Thymus (tissue), 11 donors: ENCODE measurements at regions not wholly inside any gene's neighbourhood (a gene's known extent, or its start where the extent isn't known, plus 50 kb on each side); places are given as distances from the start of the nearest gene placed in this dataset.
A peak's percentile ranks its signal among the peaks of the same experiment; 100 is the strongest.

ENCODE experiments used
- DNase-seq, 9 donors: peaks; one replicate each; pipeline ENCODE4 v3.0.0-alpha.2; 2013; ENCODE audit warnings: low spot score in 9 of 9, low read depth in 6 of 9, missing footprints in 1 of 9
- H3K27ac ChIP-seq, 2 donors: one replicate each; pipeline ENCODE4 v1.5.1; 2013; ENCODE audit warnings: control low read depth in 1 of 2, low read depth in 1 of 2, low read length in 1 of 2, mild to moderate bottlenecking in 1 of 2, moderate library complexity in 1 of 2
- H3K27me3 ChIP-seq, 2 donors: one replicate each; pipeline ENCODE4 v1.5.1; 2013; ENCODE audit warnings: low read length in 1 of 2; ENCODE audit not compliant: control insufficient read depth in 2 of 2, insufficient read depth in 1 of 2
- H3K36me3 ChIP-seq, 2 donors: one replicate each; pipeline ENCODE4 v1.5.1; 2013; ENCODE audit warnings: low read length in 1 of 2, mild to moderate bottlenecking in 1 of 2, moderate library complexity in 1 of 2; ENCODE audit not compliant: control insufficient read depth in 2 of 2, insufficient read depth in 2 of 2
- H3K4me1 ChIP-seq, 2 donors: one replicate each; pipeline ENCODE4 v1.5.1; 2013; ENCODE audit warnings: low read length in 2 of 2; ENCODE audit not compliant: control insufficient read depth in 2 of 2, insufficient read depth in 2 of 2
- H3K4me3 ChIP-seq, 2 donors: one replicate each; pipeline ENCODE4 v1.5.1; 2013; ENCODE audit warnings: low read length in 2 of 2, control low read depth in 1 of 2, mild to moderate bottlenecking in 1 of 2
- H3K9me3 ChIP-seq, 2 donors: one replicate each; pipeline ENCODE4 v1.5.1; 2013; ENCODE audit warnings: low read length in 1 of 2, mild to moderate bottlenecking in 1 of 2; ENCODE audit not compliant: control insufficient read depth in 2 of 2, insufficient read depth in 1 of 2
- WGBS: extraction: QIAGEN DNeasy Blood & Tissue Kit; methylation state at CpG from one replicate; pipeline ENCODE4 v1.1.7; 2013; 5-methylcytosine and 5-hydroxymethylcytosine counted together
- donor health status: healthy.

GRCh38 chr5:69019668-69020375, 74.0 kb upstream of the SLC30A5 start:
- no peaks in the 10 kb centered on the region for H3K4me1 ChIP-seq
- H3K27ac ChIP-seq: no peak overlapping the region
- H3K36me3 ChIP-seq: no peaks in the 10 kb centered on the region
- DNase-seq: no peak
- 94% methylated on average over 6 of the region's 6 CpGs for whole genome bisulfite sequencing
- H3K4me3 ChIP-seq: no peak overlapping the region
- H3K9me3 ChIP-seq: no peaks in the 10 kb centered on the region
- H3K27me3 ChIP-seq: no peaks in the 10 kb centered on the region

GRCh38 chr5:69024241-69024651, 69.6 kb upstream of the SLC30A5 start:
- Histone ChIP-seq H3K36me3 (no peaks in the 10 kb centered on the region), H3K27ac (no peak overlapping the region), H3K4me1 (no peaks in the 10 kb centered on the region), H3K9me3 (no peaks in the 10 kb centered on the region), H3K4me3 (no peak overlapping the region), H3K27me3 (no peaks in the 10 kb centered on the region)
- 69% methylated on average over 5 of the region's 5 CpGs for WGBS
- peak in 8 of 9 donors; percentile 30 to 67 (median 35) for DNase-seq

GRCh38 chr5:69029292-69029691, 64.5 kb upstream of the SLC30A5 start:
- Histone ChIP-seq H3K27me3 (no peaks in the 10 kb centered on the region), H3K36me3 (no peaks in the 10 kb centered on the region), H3K4me3 (no peak overlapping the region), H3K4me1 (no peaks in the 10 kb centered on the region), H3K9me3 (no peaks in the 10 kb centered on the region), H3K27ac (no peak overlapping the region)
- 94% methylated on average over 1 of the region's 1 CpG for WGBS
- no peak for DNase-seq

GRCh38 chr5:69030358-69031062, 63.3 kb upstream of the SLC30A5 start:
- Histone ChIP-seq H3K27ac (no peak overlapping the region), H3K27me3 (no peaks in the 10 kb centered on the region), H3K36me3 (no peaks in the 10 kb centered on the region), H3K4me3 (no peak overlapping the region), H3K4me1 (no peaks in the 10 kb centered on the region), H3K9me3 (no peaks in the 10 kb centered on the region)
- WGBS: 93% methylated on average over 5 of the region's 5 CpGs
- no peak for DNase-seq

- Histone ChIP-seq H3K36me3 (no peaks in the 10 kb centered on the region), H3K4me1 (no peaks in the 10 kb centered on the region), H3K27me3 (no peaks in the 10 kb centered on the region), H3K27ac (no peak overlapping the region), H3K9me3 (no peaks in the 10 kb centered on the region), H3K4me3 (no peak overlapping the region)
- DNase-seq: no peak
- WGBS: 98% methylated on average over 3 of the region's 3 CpGs
These were observed 61.8 kb upstream of the SLC30A5 start for GRCh38 chr5:69032009-69032408.

GRCh38 chr5:69033690-69034089, 60.1 kb upstream of the SLC30A5 start:
- Histone ChIP-seq H3K36me3 (no peaks in the 10 kb centered on the region), H3K4me1 (no peaks in the 10 kb centered on the region), H3K27ac (no peak overlapping the region), H3K27me3 (no peaks in the 10 kb centered on the region), H3K4me3 (no peak overlapping the region), H3K9me3 (no peaks in the 10 kb centered on the region)
- no peak for DNase-seq
- 73% methylated on average over 2 of the region's 2 CpGs for WGBS

- 98% methylated on average over 7 of the region's 7 CpGs for WGBS
- no peaks in the 10 kb centered on the region for H3K9me3 ChIP-seq
These were observed 58.9 kb upstream of the SLC30A5 start for GRCh38 chr5:69034898-69035297.

GRCh38 chr5:69035665-69036064, 58.1 kb upstream of the SLC30A5 start:
- whole genome bisulfite sequencing: 82% methylated on average over 4 of the region's 4 CpGs
- H3K9me3 ChIP-seq: no peaks in the 10 kb centered on the region
- H3K27ac ChIP-seq: no peak overlapping the region
- H3K27me3 ChIP-seq: no peaks in the 10 kb centered on the region
- H3K36me3 ChIP-seq: no peaks in the 10 kb centered on the region
- no peak for DNase-seq
- H3K4me1 ChIP-seq: no peaks in the 10 kb centered on the region
- no peak overlapping the region for H3K4me3 ChIP-seq

More at GRCh38 chr5:69034898-69035297, 58.9 kb upstream of the SLC30A5 start:
- Histone ChIP-seq H3K4me3 (no peak overlapping the region), H3K27ac (no peak overlapping the region), H3K4me1 (no peaks in the 10 kb centered on the region), H3K27me3 (no peaks in the 10 kb centered on the region), H3K36me3 (no peaks in the 10 kb centered on the region)
- no peak for DNase-seq

- H3K27me3 ChIP-seq: no peaks in the 10 kb centered on the region
- H3K36me3 ChIP-seq: no peaks in the 10 kb centered on the region
- no peak overlapping the region for H3K27ac ChIP-seq
- no peaks in the 10 kb centered on the region for H3K9me3 ChIP-seq
- WGBS: 98% methylated on average over 8 of the region's 8 CpGs
- DNase-seq: no peak
- H3K4me3 ChIP-seq: no peak overlapping the region
- H3K4me1 ChIP-seq: peaks cover 0 to 4% of the 10 kb centered on the region in 2 donors
These were observed 55.3 kb upstream of the SLC30A5 start for GRCh38 chr5:69038539-69038938.
